ENCODE measurements at regions not wholly inside any gene's neighbourhood (a gene's known extent, or its start where the extent isn't known, plus 50 kb on each side); places are given as distances from the start of the nearest gene placed in this dataset.
"Not testable (repeated sequence)": the region's sequence is repeated elsewhere in the genome, so short reads cannot be mapped to it uniquely, and the experiment has no call there.

GRCh38 chrX:71822314-71822713 lies 59.2 kb downstream of the CXorf49B start:
- not testable (repeated sequence) for DNase-seq (ENCODE audit: low spot score)

- DNase-seq (ENCODE audit: low spot score) = no peak
These were observed 60.4 kb downstream of the CXorf49B start for GRCh38 chrX:71823391-71824057.

DNA sequence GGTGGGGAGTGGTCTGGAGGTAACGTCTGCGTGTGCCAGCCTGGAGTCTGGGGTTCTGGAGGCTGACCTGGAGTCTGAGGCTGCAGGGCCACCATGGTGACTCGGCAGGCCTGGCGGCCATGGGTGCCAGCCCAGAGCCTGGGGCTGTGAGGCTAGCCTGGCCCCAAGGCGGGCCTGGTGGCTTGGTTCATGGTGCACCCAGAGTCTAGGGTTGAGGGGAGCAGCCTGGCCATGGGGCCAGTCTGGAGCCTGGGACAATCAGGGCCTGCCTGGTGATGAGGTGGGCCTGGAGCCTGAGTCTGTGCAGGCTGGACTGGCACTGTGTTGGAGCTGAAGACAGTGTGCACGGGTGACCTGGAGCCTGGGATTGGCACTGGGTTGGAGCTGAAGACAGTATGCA lies 64.9 kb downstream of the CXorf49B start:
- no peak for DNase-seq (ENCODE audit: low spot score)

GRCh38 chrX:71838092-71838491 lies 72.6 kb upstream of the NHSL2 start:
- DNase-seq (ENCODE audit: low spot score) = not testable (repeated sequence)

- no peak for DNase-seq (ENCODE audit: low spot score)
These were observed 64.2 kb upstream of the NHSL2 start for GRCh38 chrX:71846429-71846828.

DNA sequence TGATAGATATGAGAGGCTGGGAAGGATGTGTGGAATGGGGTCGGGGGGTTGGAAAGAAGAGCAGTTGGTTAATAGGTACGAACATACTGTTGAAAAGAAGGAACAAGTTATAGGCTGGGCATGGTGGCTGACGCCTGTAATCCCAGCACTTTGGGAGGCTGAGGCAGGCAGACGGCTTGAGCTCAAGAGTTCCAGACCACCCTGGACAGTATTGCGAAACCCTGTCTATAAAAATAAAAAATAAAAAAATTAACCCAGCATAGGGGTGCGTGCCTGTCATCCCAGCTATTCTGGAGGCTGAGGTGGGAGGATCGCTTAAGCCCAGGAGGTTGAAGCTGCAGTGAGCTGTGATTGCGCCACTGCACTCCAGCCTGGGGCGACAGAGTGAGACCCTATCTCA lies 58.5 kb upstream of the NHSL2 start:
- no peak for DNase-seq (ENCODE audit: low spot score)

- DNase-seq (ENCODE audit: low spot score) = peak; percentile 69
These were observed 51.0 kb upstream of the NHSL2 start for GRCh38 chrX:71859637-71860036.
